GM12878 (cell line): ENCODE measurements at regions not wholly inside any gene's neighbourhood (a gene's known extent, or its start where the extent isn't known, plus 50 kb on each side); places are given as distances from the start of the nearest gene placed in this dataset.

Experiments used
- ATAC-seq: fragments of 200-7000 bp; cut with Tn5 transposase; 3 replicates; pipeline ENCODE4 v1.9.1; 2020; ENCODE audit warnings: mild to moderate bottlenecking, moderate library complexity
- BruUV-seq: library from RNA; stranded (reverse); fragments of 400-500 nt; replicated peaks from 2 replicates; lab custom pipeline; 2021; lab: Mats Ljungman, UMichigan
- CTCF ChIA-PET: fragments of 300-600 bp; sonication (Branson Sonifier 250); formaldehyde crosslinking; extraction: SDS; loops from one replicate; lab custom pipeline; 2021; ENCODE audit warnings: inconsistent platforms; lab: Yijun Ruan, JAX
- POLR2A ChIA-PET: fragments of 350-600 bp; formaldehyde crosslinking; extraction: SDS; loops from one replicate; lab custom pipeline; 2021; ENCODE audit warnings: inconsistent platforms; lab: Charles Lee
- RAD21 ChIA-PET: fragments of 300-600 bp; sonication (Branson Sonifier 250); formaldehyde crosslinking; loops from one replicate; lab custom pipeline; 2023; ENCODE audit warnings: antibody characterized with exemption; ENCODE audit not compliant: unreplicated experiment; lab: Charles Lee
- SMC1A ChIA-PET: fragments of 300-600 bp; sonication (Branson Sonifier 250); formaldehyde crosslinking; loops from one replicate; lab custom pipeline; 2023; ENCODE audit not compliant: unreplicated experiment, uncharacterized antibody; lab: Charles Lee
- DNase-seq: peaks from one replicate; pipeline ENCODE4 v3.0.0-alpha.2; 2011; ENCODE audit warnings: low read depth, low spot score
- FAIRE-seq: peaks from 3 replicates; lab custom pipeline; 2011; peaks lifted over from hg19 to GRCh38; lab: Jason Lieb, UNC
- H2AFZ ChIP-seq: 2 replicates; pipeline ENCODE4 v1.6.0; 2011; ENCODE audit warnings: low read depth, low read length, control low read depth; ENCODE audit not compliant: control insufficient read depth
- H3K27ac ChIP-seq: 2 replicates; pipeline ENCODE4 v1.5.1; 2011; ENCODE audit warnings: control low read depth; ENCODE audit not compliant: control insufficient read depth, insufficient read depth
- H3K27me3 ChIP-seq, 2 experiments: replicated peaks in 1 of 2; 2 replicates each; pipeline versions ENCODE4 v1.6.0 to v1.6.1; 2011; ENCODE audit warnings: low read length in 1 of 2; ENCODE audit not compliant: control insufficient read depth in 2 of 2, insufficient read depth in 2 of 2
- H3K36me3 ChIP-seq, 2 experiments: 2 replicates each; pipeline ENCODE4 v1.5.1; 2011; ENCODE audit warnings: low read length in 1 of 2; ENCODE audit not compliant: control insufficient read depth in 2 of 2, insufficient read depth in 2 of 2
- H3K4me1 ChIP-seq: 2 replicates; pipeline ENCODE4 v1.6.1; 2011; ENCODE audit warnings: mild to moderate bottlenecking, low read length, moderate library complexity, mixed read lengths; ENCODE audit not compliant: control insufficient read depth, insufficient read depth
- H3K4me2 ChIP-seq: 2 replicates; pipeline ENCODE4 v1.6.0; 2011; ENCODE audit warnings: control low read depth; ENCODE audit not compliant: control insufficient read depth, insufficient read depth
- H3K4me3 ChIP-seq: fragments of 200-600 bp; sonication (generic); 2 replicates; pipeline ENCODE4 v1.5.1; 2016
- H3K79me2 ChIP-seq: 2 replicates; pipeline ENCODE4 v1.6.0; 2011; ENCODE audit warnings: low read length; ENCODE audit not compliant: control insufficient read depth, insufficient read depth
- H3K9ac ChIP-seq: 2 replicates; pipeline ENCODE4 v1.8.0; 2011; ENCODE audit warnings: low read length, control low read depth, mixed read lengths; ENCODE audit not compliant: control insufficient read depth, insufficient read depth
- H3K9me3 ChIP-seq: replicated peaks from 3 replicates; pipeline ENCODE4 v1.5.1; 2011; ENCODE audit warnings: mild to moderate bottlenecking, low read length; ENCODE audit not compliant: control insufficient read depth, insufficient read depth
- H4K20me1 ChIP-seq: 2 replicates; pipeline ENCODE4 v1.6.0; 2011; ENCODE audit not compliant: control insufficient read depth, insufficient read depth
- BRCA1 ChIP-seq: IDR thresholded peaks from 2 replicates; pipeline ENCODE4 v1.6.1; 2011; ENCODE audit warnings: low read depth, low read length, improper control_type of control experiment
- CHD1 ChIP-seq: IDR thresholded peaks from 2 replicates; pipeline ENCODE4 v1.6.1; 2012; ENCODE audit warnings: low read depth, low read length, improper control_type of control experiment
- IKZF1 ChIP-seq: fragments of 450-650 bp; conservative IDR thresholded peaks from 2 replicates; pipeline ENCODE4 v1.6.1; 2017; ENCODE audit warnings: antibody characterized with exemption, mild to moderate bottlenecking
- IRF4 ChIP-seq: IDR thresholded peaks from 2 replicates; pipeline ENCODE4 v1.6.1; 2011; ENCODE audit warnings: low read depth, low read length
- JUNB ChIP-seq: IDR thresholded peaks from 2 replicates; pipeline ENCODE4 v1.6.1; 2016; ENCODE audit warnings: antibody characterized with exemption, mild to moderate bottlenecking
- KLF5 ChIP-seq: fragments of 450-650 bp; IDR thresholded peaks from 2 replicates; pipeline ENCODE4 v1.6.1; 2014; ENCODE audit warnings: mild to moderate bottlenecking; ENCODE audit not compliant: partially characterized antibody
- MAX ChIP-seq: IDR thresholded peaks from 2 replicates; pipeline ENCODE4 v1.6.1; 2012; ENCODE audit warnings: low read depth, low read length, improper control_type of control experiment
- NFYB ChIP-seq: IDR thresholded peaks from 2 replicates; pipeline ENCODE4 v1.6.1; 2011; ENCODE audit warnings: low read depth, mild to moderate bottlenecking, low read length, improper control_type of control experiment, moderate library complexity; ENCODE audit not compliant: insufficient read depth
- PML ChIP-seq: IDR thresholded peaks from 2 replicates; pipeline ENCODE4 v1.6.1; 2012; ENCODE audit warnings: low read length, inconsistent platforms
- RAD21 ChIP-seq: IDR thresholded peaks from 2 replicates; pipeline ENCODE4 v1.6.1; 2011; ENCODE audit warnings: mild to moderate bottlenecking, low read depth, low read length, moderate library complexity; ENCODE audit not compliant: insufficient read depth
- RB1 ChIP-seq: fragments of 450-650 bp; formaldehyde crosslinking; IDR thresholded peaks from 2 replicates; pipeline ENCODE4 v1.6.1; 2017; ENCODE audit warnings: mild to moderate bottlenecking, borderline replicate concordance
- RCOR1 ChIP-seq: conservative IDR thresholded peaks from 2 replicates; pipeline ENCODE4 v1.6.1; 2012; ENCODE audit warnings: low read depth, low read length, improper control_type of control experiment
- RELB ChIP-seq: fragments of 450-650 bp; IDR thresholded peaks from 2 replicates; pipeline ENCODE4 v1.6.1; 2017; ENCODE audit warnings: low read depth, mild to moderate bottlenecking, moderate library complexity
- RFX5 ChIP-seq: IDR thresholded peaks from 2 replicates; pipeline ENCODE4 v1.6.1; 2011; ENCODE audit warnings: low read depth, low read length, improper control_type of control experiment
- SKIL ChIP-seq: fragments of 450-650 bp; IDR thresholded peaks from 2 replicates; pipeline ENCODE4 v1.6.1; 2017; ENCODE audit warnings: mild to moderate bottlenecking, low read depth, inconsistent platforms; ENCODE audit not compliant: poor library complexity, severe bottlenecking
- SP1 ChIP-seq: IDR thresholded peaks from one replicate; pipeline ENCODE4 v1.6.1; 2011; ENCODE audit warnings: low read depth, low read length
- TARDBP ChIP-seq: IDR thresholded peaks from 2 replicates; pipeline ENCODE4 v1.6.1; 2016; ENCODE audit warnings: borderline replicate concordance
- USF2 ChIP-seq: IDR thresholded peaks from 2 replicates; pipeline ENCODE4 v1.6.1; 2011; ENCODE audit warnings: low read depth, low read length, improper control_type of control experiment, borderline replicate concordance
- ZNF384 ChIP-seq: IDR thresholded peaks from 2 replicates; pipeline ENCODE4 v1.6.1; 2012; ENCODE audit warnings: low read depth, mild to moderate bottlenecking, low read length, improper control_type of control experiment, borderline replicate concordance
- in situ Hi-C: fragments of 300-500 bp; cut with MboI; formaldehyde crosslinking; loops from 9 replicates; pipeline ENCODE4 v1.14.3; 2018; ENCODE audit warnings: mixed read lengths
- intact Hi-C: fragments of 100-400 bp; cut with micrococcal nuclease; formaldehyde crosslinking; loops from one replicate; pipeline ENCODE4 v1.14.2; 2022; ENCODE audit not compliant: unreplicated experiment

- TF ChIP-seq SKIL, result no peak
- no peak for TF ChIP-seq ZNF384
- TF ChIP-seq KLF5, result no peak
- no peak for TF ChIP-seq RCOR1
- TF ChIP-seq RELB, result no peak
- TF ChIP-seq RAD21, result no peak
- TF ChIP-seq IKZF1, result no peak
- no peak for TF ChIP-seq PML
- no peak for TF ChIP-seq NFYB
- TF ChIP-seq RB1, result no peak
- TF ChIP-seq BRCA1, result no peak
- TF ChIP-seq IRF4, result no peak
These were observed 785.9 kb downstream of the EPHA4 start (continued) for GRCh38 chr2:220786216-220786615.

GRCh38 chr2:220787251-220787650 lies 784.9 kb downstream of the EPHA4 start:
- ChIA-PET SMC1A (no interaction called here), POLR2A (no interaction called here), CTCF (no interaction called here), RAD21 (no interaction called here)
- TF ChIP-seq SP1 (no peak), MAX (no peak), TARDBP (no peak), RFX5 (no peak), CHD1 (no peak), JUNB (no peak), USF2 (no peak)
- DNase-seq (no peak), ATAC-seq (no peak), FAIRE-seq (no peak)
- no peaks in the 10 kb centered on the region for H3K9me3 ChIP-seq
- no peak overlapping the region for H3K4me3 ChIP-seq
- H3K4me1 ChIP-seq, result no peaks in the 10 kb centered on the region
- BruUV-seq, result no TSS peak
- H3K36me3 ChIP-seq, result no peaks in the 10 kb centered on the region
- H3K79me2 ChIP-seq, result no peaks in the 10 kb centered on the region
- H2AFZ ChIP-seq, result no peak overlapping the region
- no peak overlapping the region for H3K9ac ChIP-seq
- no peaks in the 10 kb centered on the region for H3K27me3 ChIP-seq
- H3K4me2 ChIP-seq, result no peak overlapping the region
- intact Hi-C loops (no loop called here), in situ Hi-C loops (no loop called here)
- no peaks in the 10 kb centered on the region for H4K20me1 ChIP-seq
- H3K27ac ChIP-seq, result no peak overlapping the region
